HEK293 (cell line): ENCODE measurements at regions not wholly inside any gene's neighbourhood (a gene's known extent, or its start where the extent isn't known, plus 50 kb on each side); places are given as distances from the start of the nearest gene placed in this dataset.

ENCODE experiments used
- CTCF ChIA-PET: fragments of 350-600 bp; formaldehyde crosslinking; extraction: SDS; loops from one replicate; lab custom pipeline; 2021; ENCODE audit warnings: antibody characterized with exemption; lab: Yijun Ruan, JAX
- POLR2A ChIA-PET: fragments of 300-600 bp; formaldehyde crosslinking; extraction: SDS; loops from one replicate; lab custom pipeline; 2020; ENCODE audit warnings: antibody characterized with exemption, inconsistent platforms; lab: Yijun Ruan, JAX
- H3K27ac ChIP-seq: fragments of 200-500 bp; sonication (Bioruptor generic); 2 replicates; pipeline ENCODE4 v1.5.1; 2014; ENCODE audit warnings: low read depth, low read length, control low read depth, inconsistent platforms; ENCODE audit errors: extremely low read depth
- H3K36me3 ChIP-seq, 2 experiments: fragments of 200-500 bp in 1 of 2; sonication (Bioruptor generic) in 1 of 2; 1 replicate in 1 of 2; 2 replicates in 1 of 2; pipeline ENCODE4 v1.5.1; 2014 to 2017; ENCODE audit warnings: inconsistent platforms in 2 of 2, low read length in 2 of 2; ENCODE audit not compliant: control insufficient read depth in 2 of 2, insufficient read depth in 1 of 2
- H3K4me1 ChIP-seq: fragments of 200-500 bp; sonication (Bioruptor generic); 2 replicates; pipeline ENCODE4 v1.5.1; 2014; ENCODE audit warnings: mild to moderate bottlenecking, low read length, inconsistent platforms; ENCODE audit not compliant: control insufficient read depth, insufficient read depth
- H3K4me3 ChIP-seq: 2 replicates; pipeline ENCODE4 v1.5.1; 2011; ENCODE audit warnings: low read depth, mild to moderate bottlenecking, control low read depth, low read length, moderate library complexity
- H3K9me3 ChIP-seq: fragments of 200-500 bp; sonication (Bioruptor generic); 2 replicates; pipeline ENCODE4 v1.5.1; 2014; ENCODE audit warnings: low read depth, low read length, inconsistent platforms; ENCODE audit not compliant: control insufficient read depth, insufficient read depth
- KLF7 ChIP-seq: fragments of 450-650 bp; formaldehyde crosslinking; IDR thresholded peaks from 2 replicates; pipeline ENCODE4 v1.5.1; 2016; ENCODE audit warnings: missing biosample characterization, missing genetic modification characterization, borderline replicate concordance
- KLF8 ChIP-seq: fragments of 450-650 bp; formaldehyde crosslinking; IDR thresholded peaks from 2 replicates; pipeline ENCODE4 v1.5.1; 2016; ENCODE audit warnings: missing biosample characterization, missing genetic modification characterization
- PRDM4 ChIP-seq: fragments of 450-650 bp; formaldehyde crosslinking; IDR thresholded peaks from 2 replicates; pipeline ENCODE4 v1.5.1; 2017; ENCODE audit warnings: missing biosample characterization, missing genetic modification characterization
- TCF7L2 ChIP-seq: IDR thresholded peaks from 2 replicates; pipeline ENCODE4 v1.6.1; 2011; ENCODE audit warnings: low read depth, mild to moderate bottlenecking, inconsistent platforms, low read length, moderate library complexity, borderline replicate concordance
- TRIM28 ChIP-seq: IDR thresholded peaks from 2 replicates; pipeline ENCODE4 v1.6.1; 2011; ENCODE audit warnings: low read length, control low read depth, borderline replicate concordance
- TSHZ1 ChIP-seq: fragments of 450-650 bp; formaldehyde crosslinking; IDR thresholded peaks from 2 replicates; pipeline ENCODE4 v1.5.1; 2016; ENCODE audit warnings: missing biosample characterization, missing genetic modification characterization, borderline replicate concordance
- ZBTB7A ChIP-seq: fragments of 450-650 bp; formaldehyde crosslinking; IDR thresholded peaks from 2 replicates; pipeline ENCODE4 v1.5.1; 2016; ENCODE audit warnings: low read depth, missing biosample characterization, missing genetic modification characterization
- ZFHX2 ChIP-seq: fragments of 450-650 bp; formaldehyde crosslinking; conservative IDR thresholded peaks from 2 replicates; pipeline ENCODE4 v1.5.1; 2016; ENCODE audit warnings: missing biosample characterization, missing genetic modification characterization
- ZNF114 ChIP-seq: fragments of 450-650 bp; formaldehyde crosslinking; IDR thresholded peaks from 2 replicates; pipeline ENCODE4 v1.5.0; 2017; ENCODE audit warnings: missing biosample characterization, missing genetic modification characterization
- ZNF169 ChIP-seq: fragments of 450-650 bp; formaldehyde crosslinking; IDR thresholded peaks from 2 replicates; pipeline ENCODE4 v1.5.1; 2016; ENCODE audit warnings: missing biosample characterization, missing genetic modification characterization
- ZNF2 ChIP-seq: fragments of 450-650 bp; formaldehyde crosslinking; IDR thresholded peaks from 2 replicates; pipeline ENCODE4 v1.5.1; 2016; ENCODE audit warnings: missing biosample characterization, missing genetic modification characterization
- ZNF335 ChIP-seq: fragments of 450-650 bp; formaldehyde crosslinking; conservative IDR thresholded peaks from 2 replicates; pipeline ENCODE4 v1.5.1; 2016; ENCODE audit warnings: missing biosample characterization, missing genetic modification characterization
- ZNF391 ChIP-seq: fragments of 450-650 bp; formaldehyde crosslinking; IDR thresholded peaks from 2 replicates; pipeline ENCODE4 v1.5.1; 2016; ENCODE audit warnings: low read depth, missing biosample characterization, missing genetic modification characterization, borderline replicate concordance
- ZNF404 ChIP-seq: fragments of 450-650 bp; formaldehyde crosslinking; IDR thresholded peaks from 2 replicates; pipeline ENCODE4 v1.5.1; 2017; ENCODE audit warnings: missing biosample characterization, missing genetic modification characterization
- ZNF513 ChIP-seq: fragments of 450-650 bp; IDR thresholded peaks from 2 replicates; pipeline ENCODE4 v1.5.1; 2018; ENCODE audit warnings: missing biosample characterization, missing genetic modification characterization
- ZNF548 ChIP-seq: fragments of 450-650 bp; formaldehyde crosslinking; IDR thresholded peaks from 2 replicates; pipeline ENCODE4 v1.5.1; 2016; ENCODE audit warnings: missing biosample characterization, missing genetic modification characterization
- ZNF549 ChIP-seq: fragments of 450-650 bp; IDR thresholded peaks from 2 replicates; pipeline ENCODE4 v1.5.1; 2018; ENCODE audit warnings: missing biosample characterization, missing genetic modification characterization, mild to moderate bottlenecking, inconsistent platforms, moderate library complexity
- ZNF629 ChIP-seq: fragments of 450-650 bp; formaldehyde crosslinking; IDR thresholded peaks from 2 replicates; pipeline ENCODE4 v1.5.1; 2017; ENCODE audit warnings: missing biosample characterization, missing genetic modification characterization
- ZNF658 ChIP-seq: fragments of 450-650 bp; formaldehyde crosslinking; IDR thresholded peaks from 2 replicates; pipeline ENCODE4; 2016; ENCODE audit warnings: missing biosample characterization, missing genetic modification characterization
- ZNF670 ChIP-seq: fragments of 450-650 bp; formaldehyde crosslinking; IDR thresholded peaks from 2 replicates; pipeline ENCODE4 v1.5.1; 2016; ENCODE audit warnings: missing biosample characterization, missing genetic modification characterization, low read depth
- ZNF692 ChIP-seq: fragments of 450-650 bp; formaldehyde crosslinking; IDR thresholded peaks from 2 replicates; pipeline ENCODE4 v1.5.1; 2016; ENCODE audit warnings: missing biosample characterization, missing genetic modification characterization
- ZXDB ChIP-seq: fragments of 450-650 bp; formaldehyde crosslinking; IDR thresholded peaks from 2 replicates; pipeline ENCODE4 v1.5.1; 2016; ENCODE audit warnings: missing biosample characterization, missing genetic modification characterization
- TF ChIP-seq, protein P1 (sequence below): fragments of 450-650 bp; formaldehyde crosslinking; IDR thresholded peaks from 2 replicates; pipeline ENCODE4 v1.5.1; 2017; ENCODE audit warnings: missing biosample characterization, missing genetic modification characterization

DNA sequence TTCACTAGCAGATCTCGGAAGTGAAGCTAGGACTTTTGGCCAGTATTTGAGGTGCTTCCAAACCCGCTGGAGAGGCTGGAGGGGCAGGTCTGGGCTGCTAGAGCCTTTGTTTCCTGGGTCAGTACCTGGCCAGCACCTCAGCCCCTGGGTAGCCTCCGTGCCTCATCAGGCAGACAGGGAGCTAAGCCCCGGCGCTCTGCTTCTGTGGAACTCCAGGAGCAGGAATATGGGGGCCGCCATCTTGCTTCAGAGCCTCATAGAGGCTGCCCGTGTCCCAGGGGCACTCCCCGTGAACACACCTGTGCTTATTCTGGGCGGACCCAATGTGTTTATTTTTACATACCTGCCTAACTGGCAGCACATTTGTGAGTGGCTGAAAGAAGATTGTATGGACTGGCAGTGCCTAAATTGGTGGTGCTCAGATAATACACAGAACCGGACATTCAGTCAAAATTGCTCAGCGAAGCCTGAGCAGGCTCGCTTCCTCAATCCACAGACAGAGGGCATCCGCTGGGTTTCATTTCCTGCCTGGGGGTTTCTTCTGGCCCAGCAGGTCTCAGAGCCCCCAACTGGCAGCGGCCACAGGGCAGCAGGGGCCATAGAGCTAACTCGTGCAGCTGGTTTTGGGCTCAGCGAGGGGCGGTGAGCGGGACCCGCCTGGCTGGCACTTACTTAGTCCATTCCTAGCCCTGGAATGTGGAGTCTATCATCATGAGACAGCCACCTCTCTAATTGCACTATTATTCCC is 176.8 kb upstream of the ALKAL2 start (continued):
- TF ChIP-seq TSHZ1 (tag by site-specific recombination) (no peak), ZFHX2 (tag by site-specific recombination) (no peak), ZNF548 (tag by site-specific recombination) (no peak), ZNF169 (tag by site-specific recombination) (no peak), ZBTB7A (tag by site-specific recombination) (no peak), ZNF2 (tag by site-specific recombination) (no peak), ZNF335 (tag by site-specific recombination) (no peak), PRDM4 (no peak), ZNF692 (tag by site-specific recombination) (no peak), ZNF404 (no peak), ZNF114 (tag by site-specific recombination) (no peak)

DNA sequence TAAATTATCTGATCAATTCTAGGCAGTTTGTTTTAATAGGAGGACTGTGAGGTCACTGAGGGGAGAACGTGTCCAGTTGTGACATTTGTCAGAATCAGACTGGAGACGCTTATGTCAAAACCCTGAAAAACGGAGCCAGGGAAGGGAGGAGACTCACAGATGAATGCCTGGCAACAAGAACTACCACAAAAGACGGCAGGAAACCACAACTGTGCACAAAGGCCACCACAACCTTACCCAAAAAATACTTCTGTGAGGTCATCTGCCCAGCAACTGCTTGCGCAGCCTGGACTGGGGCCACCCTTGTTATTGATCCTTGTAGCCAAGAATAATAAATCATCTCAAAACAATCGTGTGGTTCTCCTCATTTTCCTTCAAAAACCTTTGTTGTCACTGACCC is 173.0 kb upstream of the ALKAL2 start:
- H3K4me3 ChIP-seq, result no peak overlapping the region
- H3K36me3 ChIP-seq, result no peaks in the 10 kb centered on the region
- TF ChIP-seq, protein P1, sequence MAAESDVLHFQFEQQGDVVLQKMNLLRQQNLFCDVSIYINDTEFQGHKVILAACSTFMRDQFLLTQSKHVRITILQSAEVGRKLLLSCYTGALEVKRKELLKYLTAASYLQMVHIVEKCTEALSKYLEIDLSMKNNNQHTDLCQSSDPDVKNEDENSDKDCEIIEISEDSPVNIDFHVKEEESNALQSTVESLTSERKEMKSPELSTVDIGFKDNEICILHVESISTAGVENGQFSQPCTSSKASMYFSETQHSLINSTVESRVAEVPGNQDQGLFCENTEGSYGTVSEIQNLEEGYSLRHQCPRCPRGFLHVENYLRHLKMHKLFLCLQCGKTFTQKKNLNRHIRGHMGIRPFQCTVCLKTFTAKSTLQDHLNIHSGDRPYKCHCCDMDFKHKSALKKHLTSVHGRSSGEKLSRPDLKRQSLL, result no peak
- TF ChIP-seq ZNF670 (tag by site-specific recombination) (no peak), ZNF629 (tag by site-specific recombination) (no peak), ZNF391 (tag by site-specific recombination) (no peak), ZNF658 (tag by site-specific recombination) (no peak), KLF7 (no peak), ZNF549 (tag by site-specific recombination) (no peak), TRIM28 (no peak), TCF7L2 (no peak), KLF8 (tag by site-specific recombination) (no peak), ZNF513 (tag by site-specific recombination) (no peak), ZXDB (tag by site-specific recombination) (no peak)
- CTCF ChIA-PET, result no interaction called here
- no peaks in the 10 kb centered on the region for H3K4me1 ChIP-seq
- POLR2A ChIA-PET, result no interaction called here
- no peak overlapping the region for H3K27ac ChIP-seq
- H3K9me3 ChIP-seq, result no peaks in the 10 kb centered on the region
